ENCODE measurements at regions not wholly inside any gene's neighbourhood (a gene's known extent, or its start where the extent isn't known, plus 50 kb on each side); places are given as distances from the start of the nearest gene placed in this dataset.

- Histone ChIP-seq H3K36me3 (ENCODE audit: control insufficient read depth, insufficient read depth, low read length) (no peaks in the 10 kb centered on the region), H3K4me3 (ENCODE audit: low read depth, low read length) (no peak overlapping the region), H3K9ac (ENCODE audit: low read depth, low read length) (no peak overlapping the region), H3K27ac (ENCODE audit: low read depth, low read length) (no peak overlapping the region), H3K27me3 (ENCODE audit: control insufficient read depth, insufficient read depth, low read length) (0 out of 2 replicates have a peak, but pooled peaks cover 9% of the 10 kb centered on the region), H3K4me1 (ENCODE audit: control insufficient read depth, insufficient read depth, low read length) (no peaks in the 10 kb centered on the region), H3K9me3 (ENCODE audit: control insufficient read depth, insufficient read depth, low read length) (no peaks in the 10 kb centered on the region)
Measured at GRCh38 chrX:113770806-113771205, 813.1 kb upstream of the HTR2C start.

- H3K9ac ChIP-seq (ENCODE audit: low read depth, low read length) = no peak overlapping the region
- no peaks in the 10 kb centered on the region for H3K4me1 ChIP-seq (ENCODE audit: control insufficient read depth, insufficient read depth, low read length)
- no peaks in the 10 kb centered on the region for H3K9me3 ChIP-seq (ENCODE audit: control insufficient read depth, insufficient read depth, low read length)
- H3K36me3 ChIP-seq (ENCODE audit: control insufficient read depth, insufficient read depth, low read length) = no peaks in the 10 kb centered on the region
- no peak overlapping the region for H3K27ac ChIP-seq (ENCODE audit: low read depth, low read length)
- H3K27me3 ChIP-seq (ENCODE audit: control insufficient read depth, insufficient read depth, low read length) = 0 out of 2 replicates have a peak, but pooled peaks cover 9% of the 10 kb centered on the region
- no peak overlapping the region for H3K4me3 ChIP-seq (ENCODE audit: low read depth, low read length)
Measured at GRCh38 chrX:113770071-113770470, 813.8 kb upstream of the HTR2C start.

GRCh38 chrX:113759422-113759821, 824.5 kb upstream of the HTR2C start:
- Histone ChIP-seq H3K27me3 (ENCODE audit: control insufficient read depth, insufficient read depth, low read length) (no peaks in the 10 kb centered on the region), H3K27ac (ENCODE audit: low read depth, low read length) (no peak overlapping the region), H3K36me3 (ENCODE audit: control insufficient read depth, insufficient read depth, low read length) (no peaks in the 10 kb centered on the region), H3K9ac (ENCODE audit: low read depth, low read length) (no peak overlapping the region), H3K4me1 (ENCODE audit: control insufficient read depth, insufficient read depth, low read length) (peaks cover 15% of the 10 kb centered on the region), H3K4me3 (ENCODE audit: low read depth, low read length) (no peak overlapping the region), H3K9me3 (ENCODE audit: control insufficient read depth, insufficient read depth, low read length) (no peaks in the 10 kb centered on the region)

- H3K4me1 ChIP-seq (ENCODE audit: control insufficient read depth, insufficient read depth, low read length) = no peaks in the 10 kb centered on the region
- H3K4me3 ChIP-seq (ENCODE audit: low read depth, low read length) = no peak overlapping the region
- H3K9ac ChIP-seq (ENCODE audit: low read depth, low read length) = no peak overlapping the region
- H3K27ac ChIP-seq (ENCODE audit: low read depth, low read length) = no peak overlapping the region
- H3K36me3 ChIP-seq (ENCODE audit: control insufficient read depth, insufficient read depth, low read length) = no peaks in the 10 kb centered on the region
- H3K27me3 ChIP-seq (ENCODE audit: control insufficient read depth, insufficient read depth, low read length) = peaks cover 6% of the 10 kb centered on the region; the same call in 1 of the 2 replicates
- H3K9me3 ChIP-seq (ENCODE audit: control insufficient read depth, insufficient read depth, low read length) = no peaks in the 10 kb centered on the region
Measured at GRCh38 chrX:113747274-113747973, 836.5 kb upstream of the HTR2C start.

- Histone ChIP-seq H3K4me3 (ENCODE audit: low read depth, low read length) (no peak overlapping the region), H3K4me1 (ENCODE audit: control insufficient read depth, insufficient read depth, low read length) (no peaks in the 10 kb centered on the region), H3K27me3 (ENCODE audit: control insufficient read depth, insufficient read depth, low read length) (no peaks in the 10 kb centered on the region), H3K9ac (ENCODE audit: low read depth, low read length) (no peak overlapping the region), H3K36me3 (ENCODE audit: control insufficient read depth, insufficient read depth, low read length) (no peaks in the 10 kb centered on the region), H3K27ac (ENCODE audit: low read depth, low read length) (no peak overlapping the region), H3K9me3 (ENCODE audit: control insufficient read depth, insufficient read depth, low read length) (no peaks in the 10 kb centered on the region)
Measured at GRCh38 chrX:113743069-113743468, 840.8 kb upstream of the HTR2C start.

GRCh38 chrX:113741744-113742143, 842.1 kb upstream of the HTR2C start:
- Histone ChIP-seq H3K4me3 (ENCODE audit: low read depth, low read length) (no peak overlapping the region), H3K27me3 (ENCODE audit: control insufficient read depth, insufficient read depth, low read length) (no peaks in the 10 kb centered on the region), H3K9ac (ENCODE audit: low read depth, low read length) (no peak overlapping the region), H3K27ac (ENCODE audit: low read depth, low read length) (no peak overlapping the region), H3K4me1 (ENCODE audit: control insufficient read depth, insufficient read depth, low read length) (no peaks in the 10 kb centered on the region), H3K9me3 (ENCODE audit: control insufficient read depth, insufficient read depth, low read length) (peaks cover under 1% of the 10 kb centered on the region; the same call in 1 of the 2 replicates), H3K36me3 (ENCODE audit: control insufficient read depth, insufficient read depth, low read length) (no peaks in the 10 kb centered on the region)

GRCh38 chrX:113728937-113729336, 854.9 kb upstream of the HTR2C start:
- Histone ChIP-seq H3K4me3 (ENCODE audit: low read depth, low read length) (no peak overlapping the region), H3K9ac (ENCODE audit: low read depth, low read length) (no peak overlapping the region), H3K36me3 (ENCODE audit: control insufficient read depth, insufficient read depth, low read length) (no peaks in the 10 kb centered on the region), H3K9me3 (ENCODE audit: control insufficient read depth, insufficient read depth, low read length) (no peaks in the 10 kb centered on the region; the same call in 1 of the 2 replicates), H3K27ac (ENCODE audit: low read depth, low read length) (no peak overlapping the region), H3K4me1 (ENCODE audit: control insufficient read depth, insufficient read depth, low read length) (no peaks in the 10 kb centered on the region), H3K27me3 (ENCODE audit: control insufficient read depth, insufficient read depth, low read length) (no peaks in the 10 kb centered on the region)

- no peaks in the 10 kb centered on the region for H3K36me3 ChIP-seq (ENCODE audit: control insufficient read depth, insufficient read depth, low read length)
- H3K9ac ChIP-seq (ENCODE audit: low read depth, low read length) = no peak overlapping the region
- H3K27ac ChIP-seq (ENCODE audit: low read depth, low read length) = no peak overlapping the region
- H3K27me3 ChIP-seq (ENCODE audit: control insufficient read depth, insufficient read depth, low read length) = no peaks in the 10 kb centered on the region
- H3K4me3 ChIP-seq (ENCODE audit: low read depth, low read length) = no peak overlapping the region
- peaks cover 3% of the 10 kb centered on the region; the same call in 1 of the 2 replicates for H3K9me3 ChIP-seq (ENCODE audit: control insufficient read depth, insufficient read depth, low read length)
- H3K4me1 ChIP-seq (ENCODE audit: control insufficient read depth, insufficient read depth, low read length) = no peaks in the 10 kb centered on the region
Measured at GRCh38 chrX:113726898-113727297, 857.0 kb upstream of the HTR2C start.

- no peak overlapping the region for H3K4me3 ChIP-seq (ENCODE audit: low read depth, low read length)
- H3K9me3 ChIP-seq (ENCODE audit: control insufficient read depth, insufficient read depth, low read length) = peaks cover 3% of the 10 kb centered on the region; the same call in 1 of the 2 replicates
- no peak overlapping the region for H3K27ac ChIP-seq (ENCODE audit: low read depth, low read length)
- no peak overlapping the region for H3K9ac ChIP-seq (ENCODE audit: low read depth, low read length)
- H3K27me3 ChIP-seq (ENCODE audit: control insufficient read depth, insufficient read depth, low read length) = no peaks in the 10 kb centered on the region
- no peaks in the 10 kb centered on the region for H3K4me1 ChIP-seq (ENCODE audit: control insufficient read depth, insufficient read depth, low read length)
- no peaks in the 10 kb centered on the region for H3K36me3 ChIP-seq (ENCODE audit: control insufficient read depth, insufficient read depth, low read length)
Measured at GRCh38 chrX:113726466-113726865, 857.4 kb upstream of the HTR2C start.

- Histone ChIP-seq H3K4me3 (ENCODE audit: low read depth, low read length) (no peak overlapping the region), H3K27ac (ENCODE audit: low read depth, low read length) (no peak overlapping the region), H3K9me3 (ENCODE audit: control insufficient read depth, insufficient read depth, low read length) (peaks cover 7% of the 10 kb centered on the region; the same call in 1 of the 2 replicates), H3K9ac (ENCODE audit: low read depth, low read length) (no peak overlapping the region), H3K36me3 (ENCODE audit: control insufficient read depth, insufficient read depth, low read length) (no peaks in the 10 kb centered on the region), H3K4me1 (ENCODE audit: control insufficient read depth, insufficient read depth, low read length) (no peaks in the 10 kb centered on the region), H3K27me3 (ENCODE audit: control insufficient read depth, insufficient read depth, low read length) (no peaks in the 10 kb centered on the region)
Measured at GRCh38 chrX:113726009-113726408, 857.9 kb upstream of the HTR2C start.

- no peaks in the 10 kb centered on the region for H3K27me3 ChIP-seq (ENCODE audit: control insufficient read depth, insufficient read depth, low read length)
- H3K4me1 ChIP-seq (ENCODE audit: control insufficient read depth, insufficient read depth, low read length) = no peaks in the 10 kb centered on the region
- H3K36me3 ChIP-seq (ENCODE audit: control insufficient read depth, insufficient read depth, low read length) = no peaks in the 10 kb centered on the region
- no peak overlapping the region for H3K27ac ChIP-seq (ENCODE audit: low read depth, low read length)
- no peak overlapping the region for H3K4me3 ChIP-seq (ENCODE audit: low read depth, low read length)
- H3K9me3 ChIP-seq (ENCODE audit: control insufficient read depth, insufficient read depth, low read length) = no peaks in the 10 kb centered on the region; the same call in 1 of the 2 replicates
- no peak overlapping the region for H3K9ac ChIP-seq (ENCODE audit: low read depth, low read length)
Measured at GRCh38 chrX:113699939-113700338, 859.3 kb upstream of the AMOT start.
